ENCODE measurements at regions not wholly inside any gene's neighbourhood (a gene's known extent, or its start where the extent isn't known, plus 50 kb on each side); places are given as distances from the start of the nearest gene placed in this dataset.

DNA sequence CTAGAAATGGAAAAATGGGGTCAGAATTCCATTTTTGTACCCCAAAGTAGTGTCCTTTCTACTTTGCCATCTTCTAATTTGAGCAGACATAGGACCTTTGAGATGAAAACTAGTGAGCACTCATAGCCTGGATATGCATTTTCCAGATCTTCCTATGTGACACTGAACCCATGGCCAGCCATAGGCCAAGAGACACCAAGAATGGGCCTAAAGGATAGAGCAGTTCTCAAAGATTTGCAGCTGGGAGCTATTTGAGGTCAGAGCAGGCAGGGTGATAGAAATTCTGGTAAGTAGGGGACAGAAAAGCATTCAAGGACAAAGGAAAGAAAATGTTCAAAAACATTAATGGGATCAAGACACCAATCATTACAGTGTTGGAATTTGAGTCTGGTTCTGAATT is 332.8 kb downstream of the MYCN start:
- Mint-ChIP-seq H3K4me3 (no peak overlapping the region), H3K4me1 (no peaks in the 10 kb centered on the region), H3K27me3 (peaks cover 0 to 3% of the 10 kb centered on the region in 2 donors), H3K36me3 (no peaks in the 10 kb centered on the region), H3K9me3 (peaks cover 0 to 2% (median under 1%) of the 10 kb centered on the region in 5 donors), H3K27ac (no peak overlapping the region)
- ChIA-PET POLR2A (no interaction called here), CTCF (no interaction called here)
- Histone ChIP-seq H3K4me1 (ENCODE audit: insufficient read depth, low read length) (no peaks in the 10 kb centered on the region), H3K9me3 (ENCODE audit: low read length) (no peaks in the 10 kb centered on the region), H3K4me3 (ENCODE audit: low read length) (no peak overlapping the region), H3K27ac (ENCODE audit: low read depth, low read length) (no peak overlapping the region), H3K36me3 (ENCODE audit: insufficient read depth, low read length) (no peaks in the 10 kb centered on the region), H3K27me3 (ENCODE audit: insufficient read depth, low read length, poor library complexity, severe bottlenecking) (no peaks in the 10 kb centered on the region)
- no peak for DNase-seq

DNA sequence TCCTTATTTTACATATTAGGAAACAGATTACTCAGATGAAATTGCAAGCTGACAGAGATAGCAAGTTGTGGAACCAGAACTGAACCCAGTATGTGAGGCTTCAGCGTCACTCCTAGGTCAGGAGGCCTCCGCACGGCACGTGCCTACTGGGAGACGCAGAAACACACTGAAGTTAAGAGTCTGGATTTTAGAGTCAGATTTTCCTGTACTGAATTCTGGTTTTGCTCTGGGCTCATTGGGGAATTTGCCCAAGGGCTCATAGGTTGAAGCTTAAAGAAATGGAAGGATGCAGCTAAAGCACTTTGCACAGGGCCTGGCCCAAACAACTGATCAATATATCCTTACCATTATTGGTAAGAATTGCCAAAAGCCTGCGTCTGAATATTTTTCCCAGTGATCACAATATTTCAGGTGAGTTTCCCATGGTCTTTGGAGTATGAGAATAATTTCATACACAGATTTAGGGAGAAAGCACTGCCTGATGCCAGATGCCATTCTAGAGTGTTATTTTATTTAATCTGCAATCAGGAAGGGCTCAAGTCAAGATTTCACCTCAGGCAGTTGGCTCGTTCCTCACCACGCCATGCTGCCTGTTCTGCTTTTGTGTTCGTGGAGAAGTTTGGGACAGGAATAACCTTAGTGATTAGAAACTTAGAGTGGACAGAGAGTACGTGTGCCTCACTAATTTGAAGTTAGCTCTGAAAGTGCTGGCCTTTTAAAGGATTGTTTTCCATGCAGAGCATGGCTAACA is 331.9 kb downstream of the MYCN start:
- DNase-seq, result no peak
- Mint-ChIP-seq H3K36me3 (no peaks in the 10 kb centered on the region), H3K27ac (no peak overlapping the region), H3K9me3 (peaks cover 0 to 2% (median 1%) of the 10 kb centered on the region in 5 donors), H3K4me3 (no peak overlapping the region), H3K27me3 (peaks cover 0 to 3% of the 10 kb centered on the region in 2 donors), H3K4me1 (no peaks in the 10 kb centered on the region)
- Histone ChIP-seq H3K27ac (ENCODE audit: low read depth, low read length) (no peak overlapping the region), H3K4me1 (ENCODE audit: insufficient read depth, low read length) (no peaks in the 10 kb centered on the region), H3K36me3 (ENCODE audit: insufficient read depth, low read length) (no peaks in the 10 kb centered on the region), H3K4me3 (ENCODE audit: low read length) (no peak overlapping the region), H3K9me3 (ENCODE audit: low read length) (no peaks in the 10 kb centered on the region), H3K27me3 (ENCODE audit: insufficient read depth, low read length, poor library complexity, severe bottlenecking) (no peaks in the 10 kb centered on the region)
- ChIA-PET POLR2A (no interaction called here), CTCF (no interaction called here)

DNA sequence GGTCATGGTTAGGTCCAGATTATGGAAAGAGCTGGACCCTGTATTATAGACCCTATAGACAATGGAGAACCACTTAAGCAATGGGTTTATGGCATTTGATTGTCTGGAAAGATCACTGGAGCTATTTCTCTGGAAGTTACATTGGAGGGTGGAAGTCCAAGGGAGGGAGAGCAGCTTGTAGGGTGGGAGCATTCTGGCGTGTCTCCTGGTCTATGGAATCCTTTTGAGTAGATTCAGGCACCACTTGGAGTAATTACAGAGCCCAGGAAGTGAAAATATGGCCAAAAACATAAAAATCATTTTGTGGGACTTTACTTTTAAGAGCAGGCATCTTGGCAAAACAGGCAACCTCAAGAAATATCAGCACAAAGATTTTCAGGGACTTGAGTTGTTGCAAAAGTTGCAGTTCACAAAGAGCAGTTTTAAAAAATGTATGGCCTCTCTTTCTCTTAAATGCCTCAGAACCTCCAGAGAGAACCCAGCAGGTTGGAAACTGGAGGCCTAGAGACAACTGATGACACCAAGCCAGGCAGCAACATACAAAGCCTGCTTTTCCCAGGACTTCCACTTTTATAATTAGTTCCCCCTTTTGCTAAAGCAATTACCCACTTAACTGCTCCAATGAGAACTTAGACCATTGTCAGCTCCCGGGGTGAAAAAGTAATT is 331.0 kb downstream of the MYCN start:
- no peak for DNase-seq
- POLR2A ChIA-PET, result no interaction called here
- H3K9me3 Mint-ChIP-seq, result peaks cover 0 to 2% (median 1%) of the 10 kb centered on the region in 5 donors
- no peaks in the 10 kb centered on the region for H3K36me3 Mint-ChIP-seq
- no peak overlapping the region for H3K27ac Mint-ChIP-seq
- Histone ChIP-seq H3K36me3 (ENCODE audit: insufficient read depth, low read length) (no peaks in the 10 kb centered on the region), H3K4me3 (ENCODE audit: low read length) (no peak overlapping the region), H3K4me1 (ENCODE audit: insufficient read depth, low read length) (no peaks in the 10 kb centered on the region), H3K27me3 (ENCODE audit: insufficient read depth, low read length, poor library complexity, severe bottlenecking) (no peaks in the 10 kb centered on the region), H3K9me3 (ENCODE audit: low read length) (no peaks in the 10 kb centered on the region), H3K27ac (ENCODE audit: low read depth, low read length) (no peak overlapping the region)
- H3K27me3 Mint-ChIP-seq, result peaks cover 0 to 3% of the 10 kb centered on the region in 2 donors
- CTCF ChIA-PET, result no interaction called here
- H3K4me1 Mint-ChIP-seq, result no peaks in the 10 kb centered on the region
- no peak overlapping the region for H3K4me3 Mint-ChIP-seq

DNA sequence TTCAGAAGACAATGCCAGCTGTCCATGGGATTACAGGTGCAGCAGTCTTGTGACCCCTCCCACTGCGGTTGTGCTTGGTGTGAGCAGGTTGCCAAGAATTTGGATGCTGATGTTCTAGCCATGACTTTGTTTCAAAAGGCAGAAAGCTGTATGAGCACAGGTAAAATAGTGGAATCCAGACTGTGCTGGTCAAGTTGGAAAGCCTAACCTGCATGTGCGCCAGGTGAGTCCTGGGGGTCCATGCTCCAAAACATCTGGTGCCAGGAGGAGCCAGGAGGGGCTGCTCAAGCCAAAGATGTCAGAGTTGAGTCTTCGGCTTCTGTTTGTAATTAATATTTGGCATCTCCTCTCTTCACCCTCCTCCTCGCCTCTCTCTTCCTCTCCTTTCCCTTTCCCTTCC is 330.1 kb downstream of the MYCN start:
- H3K36me3 Mint-ChIP-seq, result no peaks in the 10 kb centered on the region
- no peaks in the 10 kb centered on the region for H3K4me1 Mint-ChIP-seq
- ChIA-PET POLR2A (no interaction called here), CTCF (no interaction called here)
- Histone ChIP-seq H3K36me3 (ENCODE audit: insufficient read depth, low read length) (no peaks in the 10 kb centered on the region), H3K4me1 (ENCODE audit: insufficient read depth, low read length) (no peaks in the 10 kb centered on the region), H3K4me3 (ENCODE audit: low read length) (no peak overlapping the region), H3K9me3 (ENCODE audit: low read length) (no peaks in the 10 kb centered on the region), H3K27ac (ENCODE audit: low read depth, low read length) (no peak overlapping the region), H3K27me3 (ENCODE audit: insufficient read depth, low read length, poor library complexity, severe bottlenecking) (no peaks in the 10 kb centered on the region)
- H3K27me3 Mint-ChIP-seq, result peaks cover 0 to 3% of the 10 kb centered on the region in 2 donors
- H3K9me3 Mint-ChIP-seq, result peaks cover 0 to 2% (median 1%) of the 10 kb centered on the region in 5 donors
- DNase-seq, result no peak
- no peak overlapping the region for H3K27ac Mint-ChIP-seq
- H3K4me3 Mint-ChIP-seq, result no peak overlapping the region

DNA sequence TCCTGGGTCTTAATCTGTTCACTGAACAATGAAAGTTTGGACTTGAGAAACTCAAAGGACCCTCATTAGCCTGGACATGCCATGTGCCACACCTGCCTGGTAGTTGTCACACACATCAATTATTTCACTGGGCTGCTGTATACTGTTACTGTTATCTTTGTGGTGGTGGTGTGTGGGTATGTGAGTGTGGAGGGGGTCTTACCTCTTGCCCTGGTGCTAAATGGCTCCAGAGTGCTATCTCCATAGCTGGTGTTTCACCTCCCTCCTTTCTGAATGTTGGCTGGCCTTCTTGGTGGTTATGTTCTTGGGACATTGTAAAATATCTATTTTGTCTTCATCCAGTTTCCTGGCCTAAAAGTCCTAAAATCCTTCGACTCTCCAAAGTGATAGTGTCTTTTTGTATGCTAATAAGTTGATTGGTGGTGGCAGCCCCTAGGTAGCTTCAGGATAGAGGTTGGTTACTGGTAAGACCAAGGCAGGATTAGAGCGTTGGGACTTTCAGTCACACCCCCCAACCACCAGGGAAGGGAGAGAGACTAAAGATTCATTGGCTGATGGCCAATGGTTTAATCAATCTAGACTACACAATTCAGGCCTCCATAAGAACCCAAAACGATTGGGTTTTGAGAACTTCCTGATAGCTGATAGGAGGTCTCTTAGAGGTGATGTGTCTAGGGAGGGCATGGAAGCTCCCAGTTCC is 328.1 kb downstream of the MYCN start:
- H3K36me3 Mint-ChIP-seq, result no peaks in the 10 kb centered on the region
- DNase-seq, result no peak
- CTCF ChIA-PET, result no interaction called here
- no peak overlapping the region for H3K27ac Mint-ChIP-seq
- Histone ChIP-seq H3K4me1 (ENCODE audit: insufficient read depth, low read length) (no peaks in the 10 kb centered on the region), H3K4me3 (ENCODE audit: low read length) (no peak overlapping the region), H3K36me3 (ENCODE audit: insufficient read depth, low read length) (no peaks in the 10 kb centered on the region), H3K27me3 (ENCODE audit: insufficient read depth, low read length, poor library complexity, severe bottlenecking) (no peaks in the 10 kb centered on the region), H3K9me3 (ENCODE audit: low read length) (no peaks in the 10 kb centered on the region), H3K27ac (ENCODE audit: low read depth, low read length) (no peak overlapping the region)
- H3K9me3 Mint-ChIP-seq, result peaks cover 0 to 3% (median 1%) of the 10 kb centered on the region in 5 donors
- H3K27me3 Mint-ChIP-seq, result peaks cover 0 to 3% of the 10 kb centered on the region in 2 donors
- H3K4me3 Mint-ChIP-seq, result no peak overlapping the region
- POLR2A ChIA-PET, result no interaction called here
- no peaks in the 10 kb centered on the region for H3K4me1 Mint-ChIP-seq

DNA sequence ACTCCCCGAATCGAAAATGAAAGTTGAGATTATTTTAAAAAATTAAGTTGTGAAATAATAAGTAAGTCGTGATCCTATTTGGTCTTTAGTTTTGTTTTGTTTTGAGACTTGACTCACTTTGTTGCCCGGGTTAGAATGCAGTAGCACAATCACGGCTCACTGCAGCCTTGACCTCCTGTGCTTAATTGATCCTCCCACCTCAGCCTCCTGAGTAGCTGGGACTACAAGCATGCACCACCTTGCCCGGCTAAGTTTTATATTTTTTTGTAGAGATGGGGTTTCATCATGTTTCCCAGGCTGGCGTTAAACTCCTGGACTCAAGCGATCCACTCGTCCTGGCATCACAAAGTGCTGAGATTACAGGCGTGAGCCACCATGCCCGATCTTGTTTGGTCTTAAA is 326.2 kb downstream of the MYCN start:
- H3K36me3 Mint-ChIP-seq, result no peaks in the 10 kb centered on the region
- H3K27ac Mint-ChIP-seq, result no peak overlapping the region
- H3K27me3 Mint-ChIP-seq, result peaks cover 0 to 2% of the 10 kb centered on the region in 2 donors
- H3K9me3 Mint-ChIP-seq, result peaks cover 0 to 5% (median 2%) of the 10 kb centered on the region in 5 donors
- no peak overlapping the region for H3K4me3 Mint-ChIP-seq
- Histone ChIP-seq H3K36me3 (ENCODE audit: insufficient read depth, low read length) (no peaks in the 10 kb centered on the region), H3K27ac (ENCODE audit: low read depth, low read length) (no peak overlapping the region), H3K4me1 (ENCODE audit: insufficient read depth, low read length) (no peaks in the 10 kb centered on the region), H3K27me3 (ENCODE audit: insufficient read depth, low read length, poor library complexity, severe bottlenecking) (no peaks in the 10 kb centered on the region), H3K9me3 (ENCODE audit: low read length) (no peaks in the 10 kb centered on the region), H3K4me3 (ENCODE audit: low read length) (no peak overlapping the region)
- POLR2A ChIA-PET, result no interaction called here
- CTCF ChIA-PET, result no interaction called here
- no peaks in the 10 kb centered on the region for H3K4me1 Mint-ChIP-seq
- no peak for DNase-seq

DNA sequence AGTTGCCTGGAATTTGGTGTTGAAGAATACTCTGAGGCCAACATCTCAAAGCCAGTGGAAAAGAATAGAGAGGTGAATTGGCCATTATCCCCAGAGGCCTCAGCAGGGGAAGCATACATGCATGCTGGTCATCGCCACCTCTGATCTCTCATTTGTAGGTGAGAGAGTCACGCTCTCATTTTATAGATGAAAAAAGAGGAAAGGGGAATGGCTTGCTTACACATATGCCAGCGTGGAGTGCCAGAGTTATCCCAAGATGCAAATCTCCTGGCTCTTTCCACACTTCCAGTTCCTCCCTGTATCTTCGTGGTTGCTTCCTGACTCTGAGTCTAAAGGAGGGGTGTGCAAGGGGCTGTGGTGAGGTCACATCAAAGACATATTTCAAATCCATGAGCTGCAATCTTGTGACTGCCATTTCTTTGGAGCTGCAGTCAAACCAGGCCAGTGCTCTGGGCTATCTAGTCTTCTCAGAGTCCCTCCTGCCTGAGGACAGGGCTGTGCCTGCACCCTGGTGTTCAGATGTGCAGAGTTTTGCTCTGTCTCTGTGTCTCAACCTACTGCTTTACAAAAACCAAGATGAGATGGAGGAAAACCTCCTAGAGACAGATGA is 324.7 kb downstream of the MYCN start:
- no peak for DNase-seq
- no peaks in the 10 kb centered on the region for H3K4me1 Mint-ChIP-seq
- CTCF ChIA-PET, result no interaction called here
- peaks cover 0 to 2% of the 10 kb centered on the region in 2 donors for H3K27me3 Mint-ChIP-seq
- Histone ChIP-seq H3K36me3 (ENCODE audit: insufficient read depth, low read length) (no peaks in the 10 kb centered on the region), H3K27ac (ENCODE audit: low read depth, low read length) (no peak overlapping the region), H3K9me3 (ENCODE audit: low read length) (no peaks in the 10 kb centered on the region), H3K4me1 (ENCODE audit: insufficient read depth, low read length) (no peaks in the 10 kb centered on the region), H3K4me3 (ENCODE audit: low read length) (no peak overlapping the region), H3K27me3 (ENCODE audit: insufficient read depth, low read length, poor library complexity, severe bottlenecking) (no peaks in the 10 kb centered on the region)
- H3K4me3 Mint-ChIP-seq, result no peak overlapping the region
- POLR2A ChIA-PET, result no interaction called here
- H3K36me3 Mint-ChIP-seq, result no peaks in the 10 kb centered on the region
- H3K9me3 Mint-ChIP-seq, result peaks cover 0 to 5% (median 2%) of the 10 kb centered on the region in 5 donors
- H3K27ac Mint-ChIP-seq, result peak overlapping the region in 1 of 8 donors; percentile 79

DNA sequence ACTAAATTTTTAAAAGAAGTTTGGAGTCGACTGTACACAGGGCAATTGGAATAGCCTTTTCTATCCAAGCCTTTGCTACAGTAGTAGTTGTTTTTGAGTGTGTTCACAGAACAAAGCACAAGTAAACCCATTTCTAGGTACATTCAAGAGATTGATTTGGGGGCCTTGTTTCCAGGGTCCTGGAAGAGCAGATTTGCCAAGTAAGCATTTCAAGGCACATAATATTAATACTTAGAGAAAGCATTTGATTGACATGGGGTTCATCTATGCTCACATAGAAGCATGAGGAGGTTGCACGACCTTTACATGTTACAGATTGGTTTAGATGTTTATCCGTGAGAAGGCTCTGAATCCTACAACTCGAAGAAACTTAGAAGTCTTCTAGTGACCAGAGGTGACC is 324.1 kb downstream of the MYCN start:
- no peaks in the 10 kb centered on the region for H3K9me3 ChIP-seq (ENCODE audit: low read length)
- no peak overlapping the region for H3K4me3 ChIP-seq (ENCODE audit: low read length)
- H3K27me3 ChIP-seq (ENCODE audit: insufficient read depth, low read length, poor library complexity, severe bottlenecking), result no peaks in the 10 kb centered on the region
- ChIA-PET POLR2A (no interaction called here), CTCF (no interaction called here)
- no peak overlapping the region for H3K4me3 Mint-ChIP-seq
- no peak overlapping the region for H3K27ac ChIP-seq (ENCODE audit: low read depth, low read length)
- no peaks in the 10 kb centered on the region for H3K36me3 ChIP-seq (ENCODE audit: insufficient read depth, low read length)
- no peak for DNase-seq
- no peaks in the 10 kb centered on the region for H3K4me1 Mint-ChIP-seq
- H3K36me3 Mint-ChIP-seq, result no peaks in the 10 kb centered on the region
- peaks cover 0 to 2% of the 10 kb centered on the region in 2 donors for H3K27me3 Mint-ChIP-seq
- H3K9me3 Mint-ChIP-seq, result peaks cover 0 to 5% (median 2%) of the 10 kb centered on the region in 5 donors
- no peak overlapping the region for H3K27ac Mint-ChIP-seq
- H3K4me1 ChIP-seq (ENCODE audit: insufficient read depth, low read length), result no peaks in the 10 kb centered on the region
